PC-3 (cell line): ENCODE measurements at regions not wholly inside any gene's neighbourhood (a gene's known extent, or its start where the extent isn't known, plus 50 kb on each side); places are given as distances from the start of the nearest gene placed in this dataset.

Source experiments
- ATAC-seq: fragments of 200-7000 bp; cut with Tn5 transposase; 2 replicates; pipeline ENCODE4 v1.9.1; 2020; ENCODE audit warnings: mild to moderate bottlenecking, moderate library complexity
- BruUV-seq: library from RNA; stranded (reverse); fragments of 400-500 nt; replicated peaks from 2 replicates; lab custom pipeline; 2021; lab: Mats Ljungman, UMichigan
- CTCF ChIA-PET: fragments of 300-600 bp; sonication (Branson Sonifier 250); formaldehyde crosslinking; loops from one replicate; lab custom pipeline; 2022; ENCODE audit warnings: antibody characterized with exemption; lab: Charles Lee
- POLR2A ChIA-PET: fragments of 300-600 bp; sonication (Branson Sonifier 250); formaldehyde crosslinking; loops from one replicate; lab custom pipeline; 2022; ENCODE audit warnings: antibody characterized with exemption; ENCODE audit not compliant: unreplicated experiment; lab: Charles Lee
- DNase-seq: peaks from one replicate; pipeline ENCODE4 v3.0.0-alpha.2; 2015
- H2AFZ ChIP-seq: fragments of 300-600 bp; sonication (generic); 2 replicates; pipeline ENCODE4 v1.6.0; 2016; ENCODE audit warnings: antibody characterized with exemption, low read length
- H3F3A ChIP-seq: fragments of 300-600 bp; sonication (generic); one replicate; pipeline ENCODE4 v1.6.0; 2017; ENCODE audit warnings: antibody characterized with exemption, low read length, control low read depth, mild to moderate bottlenecking; ENCODE audit not compliant: unreplicated experiment
- H3K27ac ChIP-seq: fragments of 300-600 bp; sonication (generic); 2 replicates; pipeline ENCODE4 v1.5.1; 2016; ENCODE audit warnings: mild to moderate bottlenecking, low read length
- H3K27me3 ChIP-seq: fragments of 300-600 bp; sonication (generic); 2 replicates; pipeline ENCODE4 v1.6.1; 2016; ENCODE audit warnings: low read length, mixed read lengths
- H3K36me3 ChIP-seq: fragments of 300-600 bp; sonication (generic); 2 replicates; pipeline ENCODE4 v1.6.1; 2016; ENCODE audit warnings: low read depth, mixed run types, low read length, mixed read lengths
- H3K4me1 ChIP-seq: fragments of 300-600 bp; sonication (generic); 2 replicates; pipeline ENCODE4 v1.5.1; 2016; ENCODE audit warnings: low read length; ENCODE audit not compliant: insufficient read depth
- H3K4me2 ChIP-seq: fragments of 300-600 bp; sonication (generic); 2 replicates; pipeline ENCODE4 v1.6.0; 2016; ENCODE audit warnings: low read length
- H3K4me3 ChIP-seq: fragments of 300-600 bp; sonication (generic); 2 replicates; pipeline ENCODE4 v1.5.1; 2016; ENCODE audit warnings: mild to moderate bottlenecking, low read length, mixed read lengths
- H3K79me2 ChIP-seq: fragments of 300-600 bp; sonication (generic); 2 replicates; pipeline ENCODE4 v1.6.1; 2017; ENCODE audit warnings: low read length, mixed read lengths
- H3K9ac ChIP-seq: fragments of 300-600 bp; sonication (generic); 2 replicates; pipeline ENCODE4 v1.6.0; 2016; ENCODE audit warnings: mild to moderate bottlenecking, low read length
- H3K9me2 ChIP-seq: fragments of 300-600 bp; sonication (generic); replicated peaks from 2 replicates; pipeline ENCODE4 v1.6.1; 2016; ENCODE audit warnings: mixed run types, low read length, mixed read lengths
- H3K9me3 ChIP-seq: fragments of 300-600 bp; sonication (generic); 2 replicates; pipeline ENCODE4 v1.6.1; 2016; ENCODE audit warnings: low read length, mixed read lengths
- H4K20me1 ChIP-seq: fragments of 300-600 bp; sonication (generic); 2 replicates; pipeline ENCODE4 v1.6.1; 2016; ENCODE audit warnings: low read length, mixed read lengths
- CTCF ChIP-seq: fragments of 300-600 bp; sonication (generic); conservative IDR thresholded peaks from 2 replicates; pipeline ENCODE4 v1.5.1; 2017; ENCODE audit warnings: antibody characterized with exemption, low read depth, mild to moderate bottlenecking, low read length
- EZH2 ChIP-seq: fragments of 300-600 bp; sonication (generic); IDR thresholded peaks from one replicate; pipeline ENCODE4 v1.6.1; 2017; ENCODE audit warnings: antibody characterized with exemption, mild to moderate bottlenecking, low read length; ENCODE audit not compliant: unreplicated experiment
- EZH2phosphoT487 ChIP-seq: fragments of 300-600 bp; sonication (generic); IDR thresholded peaks from 2 replicates; pipeline ENCODE4 v1.6.1; 2018; ENCODE audit warnings: mild to moderate bottlenecking, antibody characterized with exemption, low read length, borderline replicate concordance
- intact Hi-C: fragments of 100-400 bp; cut with micrococcal nuclease; formaldehyde crosslinking; loops from 2 replicates; pipeline ENCODE4 v1.9.0; 2023

GRCh38 chr7:49014870-49015269, 90.5 kb downstream of the CDC14C start:
- Histone ChIP-seq H3K79me2 (no peaks in the 10 kb centered on the region), H3K9ac (no peak overlapping the region), H3F3A (no peaks in the 10 kb centered on the region), H3K9me3 (no peaks in the 10 kb centered on the region), H2AFZ (no peak overlapping the region), H3K36me3 (no peaks in the 10 kb centered on the region), H4K20me1 (no peaks in the 10 kb centered on the region), H3K27me3 (peaks cover 16% of the 10 kb centered on the region), H3K27ac (no peak overlapping the region), H3K9me2 (no peaks in the 10 kb centered on the region), H3K4me1 (no peaks in the 10 kb centered on the region), H3K4me2 (no peak overlapping the region), H3K4me3 (no peak overlapping the region)
- ATAC-seq (no peak), DNase-seq (no peak)
- ChIA-PET POLR2A (no interaction called here), CTCF (no interaction called here)
- intact Hi-C loops, result no loop called here
- TF ChIP-seq EZH2phosphoT487, result no peak
- no peak for TF ChIP-seq CTCF
- no peak for TF ChIP-seq EZH2
- no TSS peak for BruUV-seq

- Histone ChIP-seq H3K27ac (no peak overlapping the region), H3K36me3 (no peaks in the 10 kb centered on the region), H3K4me1 (no peaks in the 10 kb centered on the region), H3F3A (no peaks in the 10 kb centered on the region), H3K9ac (no peak overlapping the region), H3K4me2 (no peak overlapping the region), H3K27me3 (peaks cover 26% of the 10 kb centered on the region), H2AFZ (no peak overlapping the region), H4K20me1 (no peaks in the 10 kb centered on the region), H3K79me2 (no peaks in the 10 kb centered on the region), H3K9me2 (no peaks in the 10 kb centered on the region), H3K4me3 (no peak overlapping the region), H3K9me3 (no peaks in the 10 kb centered on the region)
- CTCF ChIA-PET, result no interaction called here
- ATAC-seq (no peak), DNase-seq (no peak)
- no TSS peak for BruUV-seq
- intact Hi-C loops, result no loop called here
- POLR2A ChIA-PET, result no interaction called here
- TF ChIP-seq EZH2, result no peak
- no peak for TF ChIP-seq EZH2phosphoT487
- no peak for TF ChIP-seq CTCF
Measured at GRCh38 chr7:49020145-49020544, 95.8 kb downstream of the CDC14C start.

GRCh38 chr7:49022448-49022847, 98.1 kb downstream of the CDC14C start:
- intact Hi-C loops, result no loop called here
- DNase-seq, result no peak
- Histone ChIP-seq H3K36me3 (no peaks in the 10 kb centered on the region), H3K4me3 (no peak overlapping the region), H2AFZ (no peak overlapping the region), H3K9me3 (no peaks in the 10 kb centered on the region), H3F3A (no peaks in the 10 kb centered on the region), H3K4me2 (no peak overlapping the region), H3K9me2 (no peaks in the 10 kb centered on the region), H3K4me1 (no peaks in the 10 kb centered on the region), H3K79me2 (no peaks in the 10 kb centered on the region), H4K20me1 (no peaks in the 10 kb centered on the region), H3K9ac (no peak overlapping the region), H3K27ac (no peak overlapping the region), H3K27me3 (peaks cover 39% of the 10 kb centered on the region)
- ChIA-PET CTCF (no interaction called here), POLR2A (no interaction called here)
- no TSS peak for BruUV-seq
- TF ChIP-seq EZH2phosphoT487, result no peak
- TF ChIP-seq CTCF, result no peak
- TF ChIP-seq EZH2, result no peak
- no peak for ATAC-seq
